Ovary (tissue), 3 donors: ENCODE measurements at regions not wholly inside any gene's neighbourhood (a gene's known extent, or its start where the extent isn't known, plus 50 kb on each side); places are given as distances from the start of the nearest gene placed in this dataset.

Experiments
- EP300 ChIP-seq: sonication (generic); formaldehyde crosslinking; IDR thresholded peaks from one replicate; pipeline ENCODE4 v1.6.1; 2017; ENCODE audit warnings: antibody characterized with exemption
- POLR2A ChIP-seq: fragments of 450-650 bp; IDR thresholded peaks from one replicate; pipeline ENCODE4 v1.6.1; 2017; ENCODE audit warnings: antibody characterized with exemption, mild to moderate bottlenecking, moderate library complexity
- TF ChIP-seq, protein P1 (sequence below), 3 donors: fragments of 450-650 bp in 2 of 3; fragments of 200-600 bp in 1 of 3; IDR thresholded peaks; one replicate each; pipeline versions ENCODE4 v1.5.1 to v1.8.0; 2016 to 2022; ENCODE audit warnings: antibody characterized with exemption in 3 of 3, mild to moderate bottlenecking in 1 of 3
- donor health status: DM: no; HTN: no; CAD: no.

DNA sequence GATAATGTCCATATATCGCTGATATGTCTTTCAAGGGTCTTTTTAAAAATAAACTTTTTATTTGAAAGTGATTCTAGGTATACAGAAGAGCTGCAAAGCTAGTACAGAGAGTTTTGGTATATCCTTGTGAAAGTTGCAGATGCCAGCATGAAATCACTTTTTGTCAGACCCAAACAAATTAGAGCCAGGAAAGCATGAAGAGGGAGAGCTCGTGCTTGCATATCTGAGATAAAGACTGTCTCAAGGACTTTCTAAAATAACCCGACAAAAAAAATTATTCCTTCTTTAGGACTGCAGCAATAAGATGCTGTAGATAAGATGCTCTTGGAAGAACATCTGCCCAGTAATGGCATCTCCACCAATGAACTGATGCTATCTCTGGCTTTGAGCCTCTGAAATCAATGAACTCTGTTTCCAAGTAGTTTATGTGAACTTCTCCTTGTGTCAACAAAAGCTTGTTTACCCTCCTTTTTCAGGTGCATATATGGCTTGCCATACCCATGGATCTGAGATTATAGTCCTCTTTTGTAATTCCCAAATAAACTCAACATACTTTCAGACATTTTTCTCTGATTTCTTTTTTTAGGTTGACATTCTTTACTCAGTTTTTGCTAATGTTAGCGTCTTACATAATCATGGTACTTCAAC, 774.6 kb upstream of the FAM98A start:
- TF ChIP-seq, protein P1, sequence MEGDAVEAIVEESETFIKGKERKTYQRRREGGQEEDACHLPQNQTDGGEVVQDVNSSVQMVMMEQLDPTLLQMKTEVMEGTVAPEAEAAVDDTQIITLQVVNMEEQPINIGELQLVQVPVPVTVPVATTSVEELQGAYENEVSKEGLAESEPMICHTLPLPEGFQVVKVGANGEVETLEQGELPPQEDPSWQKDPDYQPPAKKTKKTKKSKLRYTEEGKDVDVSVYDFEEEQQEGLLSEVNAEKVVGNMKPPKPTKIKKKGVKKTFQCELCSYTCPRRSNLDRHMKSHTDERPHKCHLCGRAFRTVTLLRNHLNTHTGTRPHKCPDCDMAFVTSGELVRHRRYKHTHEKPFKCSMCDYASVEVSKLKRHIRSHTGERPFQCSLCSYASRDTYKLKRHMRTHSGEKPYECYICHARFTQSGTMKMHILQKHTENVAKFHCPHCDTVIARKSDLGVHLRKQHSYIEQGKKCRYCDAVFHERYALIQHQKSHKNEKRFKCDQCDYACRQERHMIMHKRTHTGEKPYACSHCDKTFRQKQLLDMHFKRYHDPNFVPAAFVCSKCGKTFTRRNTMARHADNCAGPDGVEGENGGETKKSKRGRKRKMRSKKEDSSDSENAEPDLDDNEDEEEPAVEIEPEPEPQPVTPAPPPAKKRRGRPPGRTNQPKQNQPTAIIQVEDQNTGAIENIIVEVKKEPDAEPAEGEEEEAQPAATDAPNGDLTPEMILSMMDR (IDR thresholded peaks at IDR 0.05): no peak
- TF ChIP-seq POLR2A: no peak
- no peak for TF ChIP-seq EP300
